ENCODE measurements at regions not wholly inside any gene's neighbourhood (a gene's known extent, or its start where the extent isn't known, plus 50 kb on each side); places are given as distances from the start of the nearest gene placed in this dataset.

- TF ChIP-seq, protein P1, sequence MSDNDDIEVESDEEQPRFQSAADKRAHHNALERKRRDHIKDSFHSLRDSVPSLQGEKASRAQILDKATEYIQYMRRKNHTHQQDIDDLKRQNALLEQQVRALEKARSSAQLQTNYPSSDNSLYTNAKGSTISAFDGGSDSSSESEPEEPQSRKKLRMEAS (IDR thresholded peaks at IDR 0.05) = no peak
- TF ChIP-seq REST (IDR thresholded peaks at IDR 0.05; ENCODE audit: low read depth) = no peak
- TF ChIP-seq CEBPB (IDR thresholded peaks at IDR 0.05) = no peak
- no peak for TF ChIP-seq EP300 (IDR thresholded peaks at IDR 0.05; ENCODE audit: borderline replicate concordance)
- TF ChIP-seq TCF12 (IDR thresholded peaks at IDR 0.05; ENCODE audit: low read depth) = no peak
- no peak for TF ChIP-seq TAF1 (IDR thresholded peaks at IDR 0.05; ENCODE audit: low read depth)
These were observed 426.5 kb upstream of the DAB1 start for GRCh38 chr1:57850176-57850940.

Data from Ishikawa (cell line).